ENCODE measurements at regions not wholly inside any gene's neighbourhood (a gene's known extent, or its start where the extent isn't known, plus 50 kb on each side); places are given as distances from the start of the nearest gene placed in this dataset.

DNA sequence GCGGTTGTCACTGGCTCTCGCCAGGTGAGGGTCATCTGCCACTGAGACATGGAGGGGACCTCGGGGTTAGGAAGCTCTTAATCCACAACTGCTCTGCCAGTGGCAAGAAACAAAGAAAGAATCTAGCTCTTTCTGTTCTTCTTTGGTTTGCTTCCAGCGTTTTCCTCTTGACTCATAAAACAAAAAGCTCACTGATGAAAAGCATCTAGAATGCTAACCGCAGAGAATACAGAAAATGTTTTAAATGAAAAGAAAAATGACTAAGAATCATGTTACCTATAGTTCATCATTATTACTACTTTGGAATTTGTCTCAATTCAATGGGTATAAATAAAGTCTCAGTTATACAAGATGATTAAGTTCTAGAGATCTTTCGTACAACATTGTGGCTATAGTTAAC lies 274.8 kb upstream of the TENM3 start:
- Mint-ChIP-seq H3K9me3 (ENCODE audit: unreplicated experiment) (no peaks in the 10 kb centered on the region), H3K4me1 (ENCODE audit: unreplicated experiment) (peaks cover 33% of the 10 kb centered on the region), H3K27me3 (ENCODE audit: unreplicated experiment) (no peaks in the 10 kb centered on the region), H3K36me3 (ENCODE audit: unreplicated experiment) (no peaks in the 10 kb centered on the region), H3K27ac (ENCODE audit: unreplicated experiment) (no peak overlapping the region), H3K4me3 (ENCODE audit: unreplicated experiment) (no peak overlapping the region)
- DNase-seq (ENCODE audit: extremely low spot score, unreplicated experiment) = no peak
- TF ChIP-seq, protein P1, sequence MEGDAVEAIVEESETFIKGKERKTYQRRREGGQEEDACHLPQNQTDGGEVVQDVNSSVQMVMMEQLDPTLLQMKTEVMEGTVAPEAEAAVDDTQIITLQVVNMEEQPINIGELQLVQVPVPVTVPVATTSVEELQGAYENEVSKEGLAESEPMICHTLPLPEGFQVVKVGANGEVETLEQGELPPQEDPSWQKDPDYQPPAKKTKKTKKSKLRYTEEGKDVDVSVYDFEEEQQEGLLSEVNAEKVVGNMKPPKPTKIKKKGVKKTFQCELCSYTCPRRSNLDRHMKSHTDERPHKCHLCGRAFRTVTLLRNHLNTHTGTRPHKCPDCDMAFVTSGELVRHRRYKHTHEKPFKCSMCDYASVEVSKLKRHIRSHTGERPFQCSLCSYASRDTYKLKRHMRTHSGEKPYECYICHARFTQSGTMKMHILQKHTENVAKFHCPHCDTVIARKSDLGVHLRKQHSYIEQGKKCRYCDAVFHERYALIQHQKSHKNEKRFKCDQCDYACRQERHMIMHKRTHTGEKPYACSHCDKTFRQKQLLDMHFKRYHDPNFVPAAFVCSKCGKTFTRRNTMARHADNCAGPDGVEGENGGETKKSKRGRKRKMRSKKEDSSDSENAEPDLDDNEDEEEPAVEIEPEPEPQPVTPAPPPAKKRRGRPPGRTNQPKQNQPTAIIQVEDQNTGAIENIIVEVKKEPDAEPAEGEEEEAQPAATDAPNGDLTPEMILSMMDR (IDR thresholded peaks at IDR 0.05) = no peak

DNA sequence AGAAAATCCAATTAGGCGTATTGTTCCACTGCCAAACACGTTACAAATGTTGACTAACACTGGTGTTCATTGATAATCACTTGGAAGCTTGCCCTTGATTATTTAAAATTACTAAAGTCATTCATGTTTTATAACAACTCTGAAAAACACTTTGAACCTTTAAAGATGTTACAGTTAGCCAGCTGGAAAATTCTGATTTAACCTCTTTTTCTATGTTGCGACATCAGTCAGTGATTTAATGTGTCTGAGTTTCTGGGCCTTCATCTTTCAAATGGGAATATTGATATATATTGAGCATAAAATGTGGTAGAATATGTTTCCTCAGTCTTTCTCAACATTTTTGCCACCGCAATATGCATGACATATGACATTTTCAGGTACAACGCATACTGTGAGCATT lies 274.1 kb upstream of the TENM3 start:
- H3K27me3 Mint-ChIP-seq (ENCODE audit: unreplicated experiment) = no peaks in the 10 kb centered on the region
- H3K4me3 Mint-ChIP-seq (ENCODE audit: unreplicated experiment) = no peak overlapping the region
- H3K9me3 Mint-ChIP-seq (ENCODE audit: unreplicated experiment) = no peaks in the 10 kb centered on the region

DNA sequence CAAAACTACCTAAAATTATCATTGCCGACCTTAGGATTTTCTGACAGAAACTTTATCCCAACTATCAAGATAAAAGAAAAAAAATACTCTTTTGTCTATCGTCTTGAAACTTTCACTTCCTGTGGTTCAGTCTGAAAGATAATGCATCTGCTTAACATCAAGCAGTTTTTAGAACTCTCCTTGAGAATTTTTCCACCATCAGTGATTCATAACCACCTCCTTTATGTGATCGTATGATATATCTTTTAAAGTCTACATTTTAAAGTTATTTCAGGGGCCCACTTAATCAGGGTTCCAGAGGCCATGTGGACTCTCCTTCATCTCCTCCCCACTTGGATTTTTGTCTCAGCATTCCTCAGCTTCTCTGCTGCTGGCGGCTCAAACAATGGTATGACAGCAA lies 272.8 kb upstream of the TENM3 start:
- no peaks in the 10 kb centered on the region for H3K9me3 Mint-ChIP-seq (ENCODE audit: unreplicated experiment)
- H3K27ac Mint-ChIP-seq (ENCODE audit: unreplicated experiment) = no peak overlapping the region
- H3K4me1 Mint-ChIP-seq (ENCODE audit: unreplicated experiment) = peaks cover 33% of the 10 kb centered on the region
- no peak overlapping the region for H3K4me3 Mint-ChIP-seq (ENCODE audit: unreplicated experiment)
- no peaks in the 10 kb centered on the region for H3K36me3 Mint-ChIP-seq (ENCODE audit: unreplicated experiment)
- H3K27me3 Mint-ChIP-seq (ENCODE audit: unreplicated experiment) = no peaks in the 10 kb centered on the region
- DNase-seq (ENCODE audit: extremely low spot score, unreplicated experiment) = no peak
- TF ChIP-seq, protein P1 (IDR thresholded peaks at IDR 0.05) = no peak

More for the DNA sequence above, 274.1 kb upstream of the TENM3 start:
- H3K27ac Mint-ChIP-seq (ENCODE audit: unreplicated experiment) = no peak overlapping the region
- TF ChIP-seq, protein P1 (IDR thresholded peaks at IDR 0.05) = no peak
- DNase-seq (ENCODE audit: extremely low spot score, unreplicated experiment) = no peak
- H3K36me3 Mint-ChIP-seq (ENCODE audit: unreplicated experiment) = no peaks in the 10 kb centered on the region
- H3K4me1 Mint-ChIP-seq (ENCODE audit: unreplicated experiment) = peaks cover 33% of the 10 kb centered on the region

DNA sequence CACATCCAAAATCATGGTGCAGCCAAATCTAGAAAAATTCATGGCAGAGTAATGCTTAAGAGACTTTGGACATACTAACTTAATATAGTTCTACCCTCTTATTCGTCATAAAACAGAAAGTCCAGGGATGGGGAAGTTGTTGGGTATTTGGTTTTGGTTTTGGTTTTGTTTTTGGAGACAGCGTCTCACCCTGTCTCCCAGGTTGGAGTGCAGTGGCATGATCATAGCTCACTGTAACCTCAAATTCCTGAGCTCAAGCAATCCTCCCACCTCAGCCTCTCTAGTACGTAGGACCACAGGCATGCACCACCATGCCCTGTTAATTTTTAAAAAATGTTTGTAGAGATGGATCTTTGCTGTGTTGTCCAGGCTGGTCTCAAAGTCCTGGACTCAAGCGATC lies 271.8 kb upstream of the TENM3 start:
- Mint-ChIP-seq H3K27ac (ENCODE audit: unreplicated experiment) (no peak overlapping the region), H3K4me1 (ENCODE audit: unreplicated experiment) (peaks cover 27% of the 10 kb centered on the region), H3K36me3 (ENCODE audit: unreplicated experiment) (no peaks in the 10 kb centered on the region), H3K4me3 (ENCODE audit: unreplicated experiment) (no peak overlapping the region), H3K27me3 (ENCODE audit: unreplicated experiment) (no peaks in the 10 kb centered on the region), H3K9me3 (ENCODE audit: unreplicated experiment) (no peaks in the 10 kb centered on the region)
- TF ChIP-seq, protein P1 (IDR thresholded peaks at IDR 0.05) = no peak
- no peak for DNase-seq (ENCODE audit: extremely low spot score, unreplicated experiment)

DNA sequence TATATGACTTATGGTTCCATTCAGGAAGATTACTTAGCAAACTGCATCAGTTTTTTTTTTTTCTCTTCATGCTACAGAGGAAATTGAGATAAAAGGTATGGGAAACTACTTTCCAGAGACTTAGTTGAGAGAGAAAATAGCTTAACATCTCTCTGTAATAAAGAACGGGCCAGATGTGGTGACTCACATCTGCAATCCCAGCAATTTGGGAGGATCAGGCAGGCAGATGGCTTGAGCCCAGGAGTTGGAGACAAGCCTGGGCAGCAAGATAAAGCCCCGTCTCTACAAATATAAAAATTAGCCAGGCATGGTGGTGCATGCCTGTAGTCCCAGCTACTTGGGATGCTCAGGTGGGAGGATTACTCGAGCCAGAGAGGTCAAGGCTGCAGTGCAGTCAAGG lies 271.2 kb upstream of the TENM3 start:
- Mint-ChIP-seq H3K4me1 (ENCODE audit: unreplicated experiment) (peaks cover 22% of the 10 kb centered on the region), H3K9me3 (ENCODE audit: unreplicated experiment) (no peaks in the 10 kb centered on the region), H3K4me3 (ENCODE audit: unreplicated experiment) (no peak overlapping the region), H3K36me3 (ENCODE audit: unreplicated experiment) (no peaks in the 10 kb centered on the region), H3K27ac (ENCODE audit: unreplicated experiment) (no peak overlapping the region), H3K27me3 (ENCODE audit: unreplicated experiment) (no peaks in the 10 kb centered on the region)
- no peak for DNase-seq (ENCODE audit: extremely low spot score, unreplicated experiment)
- TF ChIP-seq, protein P1 (IDR thresholded peaks at IDR 0.05) = no peak

All from osteocyte (in vitro differentiated cells).